HG03097 (cell line): ENCODE measurements at regions not wholly inside any gene's neighbourhood (a gene's known extent, or its start where the extent isn't known, plus 50 kb on each side); places are given as distances from the start of the nearest gene placed in this dataset.
"Not testable (repeated sequence)": the region's sequence is repeated elsewhere in the genome, so short reads cannot be mapped to it uniquely, and the experiment has no call there.

Experiments used
- ATAC-seq: cut with Tn5 transposase; IDR thresholded peaks from one replicate; pipeline ENCODE4 v1.9.1; 2021; ENCODE audit not compliant: unreplicated experiment, low FRiP score

- no peak for ATAC-seq
These were observed 125.6 kb upstream of the CCDC150 start for GRCh38 chr2:196513796-196514526.

DNA sequence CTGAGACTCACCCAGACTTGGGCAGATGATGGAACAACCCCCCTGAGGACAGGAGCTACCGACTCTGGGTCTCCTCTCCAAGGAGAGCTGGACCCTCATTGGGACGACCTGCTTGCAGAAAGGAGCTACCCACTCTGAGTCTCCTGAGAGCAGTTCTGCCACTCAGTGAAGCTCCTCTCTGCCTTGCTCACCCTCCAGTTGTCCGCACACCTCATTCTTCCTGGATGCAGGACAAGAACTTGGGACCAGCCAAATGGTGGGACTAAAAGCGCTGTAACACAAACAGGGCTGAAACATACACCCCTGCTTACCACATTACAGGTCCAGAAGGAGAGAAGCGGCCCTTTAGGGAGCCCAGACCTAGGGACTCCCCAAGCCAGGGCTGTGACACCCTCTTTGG, 124.9 kb upstream of the CCDC150 start:
- ATAC-seq = no peak

DNA sequence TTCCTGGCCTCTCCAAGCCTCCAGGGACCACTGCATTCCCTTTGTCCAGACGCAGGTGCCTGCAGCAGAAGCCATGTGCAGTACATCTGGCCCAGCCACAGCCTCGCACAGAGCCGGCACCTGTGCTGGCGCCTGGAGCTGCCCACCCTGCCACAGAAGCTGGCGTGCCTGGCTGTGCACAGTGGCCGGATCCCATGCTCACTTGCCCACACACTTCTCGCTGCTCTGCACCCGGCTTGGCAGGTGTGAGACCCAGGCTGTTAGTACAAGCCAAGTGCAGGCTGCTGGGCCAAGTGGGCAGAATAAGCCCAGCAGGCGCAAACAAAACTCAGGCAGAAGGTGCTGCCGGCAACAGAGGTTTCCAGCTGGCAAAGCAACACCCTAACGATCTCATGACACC, 124.5 kb upstream of the CCDC150 start:
- ATAC-seq = no peak

DNA sequence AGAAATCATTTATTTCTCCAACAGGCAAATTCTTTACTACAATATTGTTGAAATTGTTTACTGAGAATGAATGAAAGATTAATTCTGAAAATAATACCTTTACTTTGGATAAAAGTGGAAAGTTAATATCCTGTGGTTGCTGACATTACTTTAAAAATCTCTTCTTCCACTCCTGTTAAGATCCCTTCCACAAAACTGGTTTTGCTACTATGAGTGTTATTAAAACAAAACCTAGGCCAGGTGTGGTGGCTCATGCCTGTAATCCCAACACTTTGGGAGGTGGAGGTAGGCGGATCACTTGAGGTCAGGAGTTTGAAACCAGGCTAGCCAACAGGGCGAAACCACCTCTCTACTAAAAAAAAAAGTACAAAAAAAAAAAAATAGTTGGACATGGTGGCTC, 123.9 kb upstream of the CCDC150 start:
- ATAC-seq = no peak

DNA sequence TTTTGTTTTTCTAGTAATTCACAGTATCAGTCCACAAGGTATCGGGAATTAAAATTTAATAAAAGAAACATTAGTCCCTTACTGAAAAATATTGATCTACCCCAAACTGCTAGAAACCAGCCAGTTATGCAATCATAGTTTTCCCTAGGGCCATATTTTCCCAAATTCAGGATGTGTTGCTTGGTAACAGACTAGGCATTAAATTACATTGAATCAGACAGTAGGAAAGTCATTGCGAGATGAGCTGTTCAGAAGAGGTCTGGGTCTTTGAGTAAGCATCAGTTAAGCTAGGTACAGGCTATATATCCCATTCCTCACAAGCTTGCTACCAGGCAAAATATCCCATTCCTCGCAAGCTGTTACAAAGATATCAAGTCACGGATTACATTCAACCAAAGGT, 123.0 kb upstream of the CCDC150 start:
- ATAC-seq = no peak

DNA sequence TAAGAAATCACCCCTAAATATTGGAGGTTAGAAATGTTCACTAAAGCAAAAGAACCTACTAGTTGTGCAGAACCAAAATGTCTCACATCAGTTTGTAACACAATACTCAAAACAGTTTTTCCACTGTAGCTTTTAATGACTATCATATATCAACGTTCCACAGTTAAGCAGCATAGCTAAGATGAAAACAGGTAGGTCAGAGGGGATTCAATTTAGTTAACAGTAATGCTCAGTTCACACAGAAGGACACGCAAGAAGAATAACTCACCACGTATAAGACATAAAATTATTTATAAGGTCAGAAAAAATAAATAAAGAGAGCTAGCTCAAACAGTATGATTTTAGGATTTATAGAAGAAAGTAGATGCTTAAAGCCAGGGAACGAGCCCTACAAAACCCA, 118.9 kb upstream of the CCDC150 start:
- no peak for ATAC-seq

DNA sequence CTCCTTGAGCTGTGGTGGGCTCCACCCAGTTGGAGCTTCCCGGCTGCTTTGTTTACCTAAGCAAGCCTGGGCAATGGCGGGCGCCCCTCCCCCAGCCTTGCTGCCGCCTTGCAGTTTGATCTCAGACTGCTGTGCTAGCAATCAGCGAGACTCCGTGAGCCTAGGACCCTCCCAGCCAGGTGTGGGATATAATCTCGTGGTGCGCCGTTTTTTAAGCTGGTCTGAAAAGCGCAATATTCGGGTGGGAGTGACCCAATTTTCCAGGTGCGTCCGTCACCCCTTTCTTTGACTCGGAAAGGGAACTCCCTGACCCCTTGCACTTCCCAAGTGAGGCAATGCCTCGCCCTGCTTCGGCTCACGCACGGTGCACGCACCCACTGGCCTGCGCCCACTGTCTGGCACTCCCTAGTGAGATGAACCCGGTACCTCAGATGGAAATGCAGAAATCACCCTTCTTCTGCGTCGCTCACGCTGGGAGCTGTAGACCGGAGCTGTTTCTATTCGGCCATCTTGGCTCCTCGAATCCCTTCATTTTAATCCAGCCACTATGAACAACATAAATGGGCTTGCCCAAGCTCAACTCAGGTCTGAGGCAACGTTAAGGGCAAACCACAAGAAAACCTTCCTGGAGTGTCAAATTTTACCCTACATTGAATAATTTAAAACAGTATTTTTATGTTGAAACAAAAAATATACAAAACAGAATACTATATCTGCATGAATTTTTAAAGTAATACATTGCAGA, 112.4 kb upstream of the CCDC150 start:
- ATAC-seq = not testable (repeated sequence)

DNA sequence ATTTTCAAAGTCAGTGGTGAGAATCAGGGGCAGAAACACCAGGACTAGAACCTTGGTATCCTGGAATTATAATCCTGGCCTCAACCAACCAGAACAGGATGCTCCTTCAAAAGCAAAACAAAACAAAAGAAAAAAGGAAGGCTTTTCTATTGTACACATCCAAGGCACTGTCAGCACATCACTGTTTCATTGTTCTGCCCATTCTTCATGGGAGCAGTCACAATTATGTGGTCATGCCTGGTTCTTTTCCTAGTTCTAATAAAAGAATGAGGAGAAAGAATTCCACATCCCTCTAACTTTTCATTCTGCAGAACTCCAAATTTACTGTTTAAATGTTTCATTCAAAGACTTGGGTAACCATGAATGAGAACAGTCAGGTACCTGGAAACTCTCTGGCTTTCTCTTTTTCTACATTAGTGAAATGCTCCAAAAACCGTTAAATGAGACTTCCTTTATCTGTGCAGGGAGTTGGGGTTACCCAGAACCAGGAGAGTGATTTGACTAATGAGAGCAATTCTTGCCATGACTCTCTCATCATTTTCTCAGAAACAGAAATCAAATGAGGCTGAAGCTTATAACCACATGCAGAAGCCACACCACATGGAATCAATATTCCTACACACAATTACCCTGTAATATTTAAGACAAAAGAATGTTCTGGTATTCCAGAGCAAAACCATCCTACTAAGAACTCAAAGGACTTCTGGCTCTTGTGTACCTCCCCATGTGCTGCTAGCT, 110.9 kb upstream of the CCDC150 start:
- no peak for ATAC-seq

DNA sequence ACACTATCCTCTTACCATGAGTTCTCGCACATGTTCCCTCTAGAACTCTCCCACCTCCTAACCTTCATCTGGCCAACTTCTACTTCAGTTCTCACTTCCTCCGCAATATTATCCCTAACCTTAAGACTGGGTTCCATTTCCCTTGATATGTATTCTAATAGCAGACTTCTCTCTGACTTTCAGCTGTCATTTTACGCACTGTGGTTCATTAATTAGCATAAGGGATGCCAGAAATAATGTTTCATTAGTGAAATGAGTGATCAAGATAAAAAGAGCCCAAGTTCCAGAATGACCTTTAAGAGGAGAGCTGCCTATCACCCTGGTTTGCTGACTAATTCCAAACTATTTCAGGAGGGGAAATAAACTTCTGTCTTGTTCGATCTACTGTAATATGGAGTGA, 108.6 kb upstream of the CCDC150 start:
- ATAC-seq = no peak

- ATAC-seq = no peak
These were observed 105.6 kb upstream of the CCDC150 start for GRCh38 chr2:196533772-196534397.

DNA sequence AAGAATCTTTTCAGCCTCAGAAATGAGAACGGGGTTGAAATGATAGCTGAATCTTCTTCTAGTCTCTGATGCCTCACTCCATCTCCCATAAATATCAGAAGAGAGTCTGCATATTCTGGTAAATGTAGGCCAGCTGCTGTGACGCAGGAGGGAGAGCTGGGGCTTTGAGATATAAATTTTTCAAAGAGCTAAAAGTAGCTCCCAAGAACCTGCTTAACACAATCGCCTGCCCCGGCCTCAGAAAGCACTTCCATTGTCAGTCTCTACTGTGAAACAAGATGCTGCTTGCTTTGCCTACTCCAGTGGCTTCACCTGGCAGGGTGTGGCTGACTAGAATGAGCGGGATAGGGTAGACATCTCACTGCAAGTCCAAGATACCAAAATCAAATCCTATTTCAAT, 105.0 kb upstream of the CCDC150 start:
- ATAC-seq = no peak

- ATAC-seq = no peak
These were observed 104.5 kb upstream of the CCDC150 start for GRCh38 chr2:196535061-196535460.

DNA sequence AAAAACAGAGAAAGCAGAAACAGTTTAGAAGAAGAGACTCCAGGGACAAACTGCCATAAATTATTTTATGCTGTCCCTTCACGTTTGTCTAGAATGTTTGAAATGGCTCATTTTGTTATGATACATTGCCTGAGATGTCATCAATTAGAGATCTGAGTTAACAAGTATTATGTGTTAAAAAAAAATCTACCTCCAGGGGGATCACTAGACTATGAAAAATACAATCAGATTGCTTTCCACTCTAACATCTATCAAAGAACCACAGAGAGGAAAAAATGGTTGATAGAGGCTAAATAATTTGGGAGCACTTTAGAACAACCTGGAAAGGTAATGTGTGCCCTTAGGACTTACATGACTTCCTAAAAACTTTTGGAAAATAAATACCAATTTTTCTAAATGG, 103.8 kb upstream of the CCDC150 start:
- no peak for ATAC-seq

- ATAC-seq = no peak
These were observed 102.2 kb upstream of the CCDC150 start for GRCh38 chr2:196537311-196537710.

DNA sequence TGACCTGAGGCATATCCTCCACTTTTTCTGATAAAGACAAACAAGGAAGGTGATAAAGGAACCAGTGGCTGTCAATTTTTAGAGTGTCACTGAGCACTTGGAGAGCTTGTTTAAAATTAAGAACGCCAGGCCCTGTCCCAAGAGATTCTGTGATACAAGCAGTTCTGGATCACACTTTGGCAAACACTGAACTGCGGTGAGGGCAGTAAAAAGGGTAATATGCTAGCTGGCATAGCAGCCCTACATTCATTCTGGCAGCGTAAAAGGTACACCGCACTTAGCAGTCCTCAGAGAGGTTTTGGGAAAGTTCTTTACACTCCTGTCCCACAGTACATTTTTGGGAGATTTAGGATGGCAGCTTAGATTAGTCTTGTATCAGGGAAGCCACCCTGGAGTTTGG, 101.3 kb upstream of the CCDC150 start:
- no peak for ATAC-seq

DNA sequence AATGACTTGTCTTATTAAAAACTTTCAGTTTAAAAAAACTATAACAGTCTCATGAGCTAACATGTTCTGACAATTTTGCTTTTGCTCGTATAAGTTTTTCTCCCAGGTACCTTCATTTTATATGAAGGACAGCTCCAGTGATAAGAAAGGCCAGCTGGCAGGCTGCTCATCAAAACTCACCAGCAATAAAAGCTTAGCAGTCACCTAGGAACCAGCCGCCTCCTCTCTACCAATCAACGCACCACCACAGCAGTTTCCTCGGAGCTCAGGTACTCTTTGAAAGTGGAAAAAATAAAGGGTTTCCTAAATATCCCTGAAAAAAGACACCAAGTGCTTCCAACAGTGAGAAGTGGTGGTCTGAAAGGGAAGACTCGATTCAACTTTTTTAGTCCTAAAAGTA, 100.9 kb upstream of the CCDC150 start:
- ATAC-seq = no peak

- no peak for ATAC-seq
These were observed 94.5 kb upstream of the CCDC150 start for GRCh38 chr2:196544906-196545433.

DNA sequence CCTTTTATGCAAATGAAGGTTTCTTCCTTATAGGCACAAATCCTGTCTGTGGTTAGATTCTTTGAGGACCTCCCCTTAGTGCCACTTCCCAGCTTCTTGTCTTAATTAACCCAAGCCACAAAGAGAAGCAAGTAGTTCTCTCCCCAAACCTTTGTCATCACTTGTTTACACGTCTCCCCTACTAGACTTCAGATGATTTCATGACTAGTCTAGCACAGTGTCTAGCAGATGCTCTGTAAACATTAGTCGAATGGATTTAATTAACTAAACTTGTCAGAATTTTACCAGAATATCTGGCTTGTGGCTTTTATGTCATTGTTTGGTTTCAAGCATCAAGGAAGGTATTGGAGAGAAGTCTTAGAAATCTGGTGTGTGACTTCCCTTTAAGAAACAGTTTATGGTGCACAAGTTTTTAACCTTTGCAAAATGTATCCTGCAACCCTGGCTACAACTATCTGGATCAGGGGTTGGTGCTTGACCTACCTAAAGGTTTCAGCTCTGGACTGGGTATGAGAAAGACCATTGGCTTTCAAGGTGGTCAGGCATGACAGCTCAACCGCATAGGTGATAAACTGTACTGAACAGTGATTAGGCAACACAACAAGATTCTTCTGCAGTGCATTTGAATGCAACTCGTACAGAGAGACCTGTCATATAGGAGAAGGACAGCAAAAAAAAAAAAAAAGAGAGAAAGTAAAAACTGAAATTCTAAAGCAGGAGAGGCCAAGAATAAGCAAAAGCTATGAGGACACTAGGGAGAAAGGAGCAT, 93.2 kb upstream of the CCDC150 start:
- ATAC-seq = no peak

- no peak for ATAC-seq
These were observed 90.5 kb upstream of the CCDC150 start for GRCh38 chr2:196549052-196549451.

GRCh38 chr2:196551014-196551413, 88.5 kb upstream of the CCDC150 start:
- ATAC-seq = no peak
